ENCODE measurements at regions not wholly inside any gene's neighbourhood (a gene's known extent, or its start where the extent isn't known, plus 50 kb on each side); places are given as distances from the start of the nearest gene placed in this dataset.

- Histone ChIP-seq H3K9me2 (replicated peaks; ENCODE audit: insufficient read depth, low read length) (no peaks in the 10 kb centered on the region), H3K9ac (ENCODE audit: low read length) (no peak overlapping the region), H3K36me3 (replicated peaks; ENCODE audit: insufficient read depth, low read length) (no peaks in the 10 kb centered on the region), H3K4me3 (ENCODE audit: low read length) (no peak overlapping the region), H3F3A (ENCODE audit: insufficient read depth, low read length) (no peaks in the 10 kb centered on the region), H3K27ac (ENCODE audit: low read length) (no peak overlapping the region), H3K9me3 (replicated peaks; ENCODE audit: insufficient read depth, low read length) (no peaks in the 10 kb centered on the region), H3K4me2 (ENCODE audit: low read depth, low read length) (no peak overlapping the region), H3K79me2 (ENCODE audit: low read length) (no peaks in the 10 kb centered on the region), H4K20me1 (ENCODE audit: insufficient read depth, low read length) (no peaks in the 10 kb centered on the region), H2AFZ (ENCODE audit: low read length) (no peak overlapping the region), H3K27me3 (replicated peaks; ENCODE audit: insufficient read depth, low read length) (no peaks in the 10 kb centered on the region), H3K4me1 (ENCODE audit: low read length) (no peaks in the 10 kb centered on the region)
- TF ChIP-seq CTCF (IDR thresholded peaks at IDR 0.05; ENCODE audit: low read length) (no peak), EZH2 (optimal IDR thresholded peaks at IDR 0.05; ENCODE audit: low read depth, low read length) (no peak), EZH2phosphoT487 (IDR thresholded peaks at IDR 0.05; ENCODE audit: low read length) (no peak)
- no peak for DNase-seq
These were observed 490.8 kb downstream of the TLE4 start for GRCh38 chr9:80062567-80062966.

GRCh38 chr9:80061940-80062339 lies 490.2 kb downstream of the TLE4 start:
- no peaks in the 10 kb centered on the region for H3K9me3 ChIP-seq (replicated peaks; ENCODE audit: insufficient read depth, low read length)
- no peak overlapping the region for H3K4me3 ChIP-seq (ENCODE audit: low read length)
- H4K20me1 ChIP-seq (ENCODE audit: insufficient read depth, low read length), result no peaks in the 10 kb centered on the region
- H3K36me3 ChIP-seq (replicated peaks; ENCODE audit: insufficient read depth, low read length), result no peaks in the 10 kb centered on the region
- H3K4me2 ChIP-seq (ENCODE audit: low read depth, low read length), result no peak overlapping the region
- H3K79me2 ChIP-seq (ENCODE audit: low read length), result no peaks in the 10 kb centered on the region
- no peaks in the 10 kb centered on the region for H3F3A ChIP-seq (ENCODE audit: insufficient read depth, low read length)
- H3K27ac ChIP-seq (ENCODE audit: low read length), result no peak overlapping the region
- no peaks in the 10 kb centered on the region for H3K9me2 ChIP-seq (replicated peaks; ENCODE audit: insufficient read depth, low read length)
- TF ChIP-seq EZH2phosphoT487 (IDR thresholded peaks at IDR 0.05; ENCODE audit: low read length) (no peak), CTCF (IDR thresholded peaks at IDR 0.05; ENCODE audit: low read length) (no peak), EZH2 (optimal IDR thresholded peaks at IDR 0.05; ENCODE audit: low read depth, low read length) (no peak)
- no peak overlapping the region for H2AFZ ChIP-seq (ENCODE audit: low read length)
- no peaks in the 10 kb centered on the region for H3K4me1 ChIP-seq (ENCODE audit: low read length)
- no peak overlapping the region for H3K9ac ChIP-seq (ENCODE audit: low read length)
- H3K27me3 ChIP-seq (replicated peaks; ENCODE audit: insufficient read depth, low read length), result no peaks in the 10 kb centered on the region
- DNase-seq, result no peak

GRCh38 chr9:80061096-80061495 lies 489.3 kb downstream of the TLE4 start:
- TF ChIP-seq EZH2 (optimal IDR thresholded peaks at IDR 0.05; ENCODE audit: low read depth, low read length) (no peak), EZH2phosphoT487 (IDR thresholded peaks at IDR 0.05; ENCODE audit: low read length) (no peak), CTCF (IDR thresholded peaks at IDR 0.05; ENCODE audit: low read length) (no peak)
- H4K20me1 ChIP-seq (ENCODE audit: insufficient read depth, low read length), result no peaks in the 10 kb centered on the region
- no peak overlapping the region for H3K9ac ChIP-seq (ENCODE audit: low read length)
- no peaks in the 10 kb centered on the region for H3K79me2 ChIP-seq (ENCODE audit: low read length)
- no peak overlapping the region for H3K4me2 ChIP-seq (ENCODE audit: low read depth, low read length)
- H3K36me3 ChIP-seq (replicated peaks; ENCODE audit: insufficient read depth, low read length), result no peaks in the 10 kb centered on the region
- no peak for DNase-seq
- no peak overlapping the region for H3K4me3 ChIP-seq (ENCODE audit: low read length)
- no peaks in the 10 kb centered on the region for H3K27me3 ChIP-seq (replicated peaks; ENCODE audit: insufficient read depth, low read length)
- no peaks in the 10 kb centered on the region for H3K9me2 ChIP-seq (replicated peaks; ENCODE audit: insufficient read depth, low read length)
- no peaks in the 10 kb centered on the region for H3K9me3 ChIP-seq (replicated peaks; ENCODE audit: insufficient read depth, low read length)
- H3F3A ChIP-seq (ENCODE audit: insufficient read depth, low read length), result no peaks in the 10 kb centered on the region
- no peak overlapping the region for H2AFZ ChIP-seq (ENCODE audit: low read length)
- no peaks in the 10 kb centered on the region for H3K4me1 ChIP-seq (ENCODE audit: low read length)
- H3K27ac ChIP-seq (ENCODE audit: low read length), result no peak overlapping the region
